H9 (cell line): ENCODE measurements at regions not wholly inside any gene's neighbourhood (a gene's known extent, or its start where the extent isn't known, plus 50 kb on each side); places are given as distances from the start of the nearest gene placed in this dataset.

Experiments used
- DNase-seq: peaks from one replicate; pipeline ENCODE4 v3.0.0-alpha.2; 2017
- H2AFZ ChIP-seq: one replicate; pipeline ENCODE4 v1.6.1; 2013; ENCODE audit warnings: mild to moderate bottlenecking, low read length, control low read depth, moderate library complexity
- H2AK5ac ChIP-seq: 2 replicates; pipeline ENCODE4 v1.6.1; 2013; ENCODE audit warnings: low read length, control low read depth, mixed read lengths; ENCODE audit not compliant: insufficient read length
- H2BK120ac ChIP-seq: one replicate; pipeline ENCODE4 v1.6.1; 2013; ENCODE audit warnings: low read depth, mild to moderate bottlenecking, low read length, control low read depth, inconsistent platforms; ENCODE audit not compliant: poor library complexity, severe bottlenecking
- H2BK12ac ChIP-seq: 2 replicates; pipeline ENCODE4 v1.6.1; 2013; ENCODE audit warnings: low read length, control low read depth, mixed read lengths, low read depth; ENCODE audit not compliant: insufficient read length
- H2BK15ac ChIP-seq: 2 replicates; pipeline ENCODE4 v1.6.1; 2013; ENCODE audit warnings: low read depth, low read length, control low read depth
- H2BK20ac ChIP-seq: one replicate; pipeline ENCODE4 v1.6.1; 2013; ENCODE audit warnings: low read depth, mild to moderate bottlenecking, low read length, control low read depth, inconsistent platforms; ENCODE audit not compliant: poor library complexity, severe bottlenecking
- H2BK5ac ChIP-seq: 2 replicates; pipeline ENCODE4 v1.6.1; 2013; ENCODE audit warnings: low read length, control low read depth, mixed read lengths; ENCODE audit not compliant: insufficient read length
- H3K14ac ChIP-seq: 2 replicates; pipeline ENCODE4 v1.6.1; 2013; ENCODE audit warnings: low read length, control low read depth; ENCODE audit not compliant: insufficient read depth
- H3K18ac ChIP-seq: 2 replicates; pipeline ENCODE4 v1.6.1; 2013; ENCODE audit warnings: low read depth, mild to moderate bottlenecking, mixed read lengths, low read length, control low read depth; ENCODE audit not compliant: insufficient read length
- H3K23ac ChIP-seq: 2 replicates; pipeline ENCODE4 v1.6.1; 2013; ENCODE audit warnings: low read length, control low read depth, mixed read lengths, low read depth; ENCODE audit not compliant: insufficient read length
- H3K23me2 ChIP-seq: 2 replicates; pipeline ENCODE4 v1.6.1; 2013; ENCODE audit warnings: low read depth, mild to moderate bottlenecking, mixed read lengths, low read length, control low read depth; ENCODE audit not compliant: insufficient read length, poor library complexity, severe bottlenecking
- H3K27ac ChIP-seq: 2 replicates; pipeline ENCODE4 v1.5.1; 2013; ENCODE audit warnings: low read length, control low read depth, mixed read lengths, low read depth; ENCODE audit not compliant: insufficient read length
- H3K27me3 ChIP-seq: 2 replicates; pipeline ENCODE4 v1.6.1; 2013; ENCODE audit warnings: low read length, control low read depth, inconsistent platforms; ENCODE audit not compliant: insufficient read depth
- H3K4ac ChIP-seq: 2 replicates; pipeline ENCODE4 v1.6.1; 2013; ENCODE audit warnings: low read depth, mild to moderate bottlenecking, control low read depth, inconsistent platforms, low read length, moderate library complexity
- H3K4me1 ChIP-seq: 2 replicates; pipeline ENCODE4 v1.6.1; 2013; ENCODE audit warnings: low read length, control low read depth, inconsistent platforms; ENCODE audit not compliant: insufficient read depth
- H3K4me2 ChIP-seq: 2 replicates; pipeline ENCODE4 v1.6.1; 2013; ENCODE audit warnings: low read length, control low read depth, mixed read lengths; ENCODE audit not compliant: insufficient read length, insufficient read depth
- H3K56ac ChIP-seq: 2 replicates; pipeline ENCODE4 v1.6.1; 2013; ENCODE audit warnings: low read depth, mild to moderate bottlenecking, mixed read lengths, low read length, control low read depth; ENCODE audit not compliant: insufficient read length
- H3K79me1 ChIP-seq: 2 replicates; pipeline ENCODE4 v1.6.1; 2013; ENCODE audit warnings: low read depth, mild to moderate bottlenecking, moderate library complexity, low read length, control low read depth, inconsistent platforms; ENCODE audit not compliant: insufficient read depth, poor library complexity, severe bottlenecking
- H3K79me2 ChIP-seq: 2 replicates; pipeline ENCODE4 v1.6.1; 2013; ENCODE audit warnings: low read length, control low read depth, inconsistent platforms; ENCODE audit not compliant: insufficient read depth
- H3K9ac ChIP-seq: 2 replicates; pipeline ENCODE4 v1.6.1; 2013; ENCODE audit warnings: low read length, control low read depth, mixed read lengths; ENCODE audit not compliant: insufficient read length; ENCODE audit errors: extremely low read depth
- H3K9me3 ChIP-seq: one replicate; pipeline ENCODE4 v1.6.1; 2013; ENCODE audit warnings: low read depth, low read length, inconsistent platforms; ENCODE audit not compliant: control insufficient read depth
- H3T11ph ChIP-seq: one replicate; pipeline ENCODE4 v1.6.1; 2013; ENCODE audit warnings: mild to moderate bottlenecking, low read length, control low read depth, inconsistent platforms
- H4K20me1 ChIP-seq: one replicate; pipeline ENCODE4 v1.6.1; 2013; ENCODE audit not compliant: control insufficient read depth, insufficient read length, insufficient read depth
- H4K5ac ChIP-seq: 2 replicates; pipeline ENCODE4 v1.6.1; 2013; ENCODE audit warnings: low read depth, mild to moderate bottlenecking, mixed read lengths, low read length, control low read depth; ENCODE audit not compliant: insufficient read length
- H4K8ac ChIP-seq: replicated peaks from 2 replicates; pipeline ENCODE4 v1.6.1; 2013; ENCODE audit warnings: low read length, control low read depth, mixed read lengths, low read depth; ENCODE audit not compliant: insufficient read length
- H4K91ac ChIP-seq: 2 replicates; pipeline ENCODE4 v1.6.1; 2013; ENCODE audit warnings: low read depth, mild to moderate bottlenecking, moderate library complexity, mixed read lengths, low read length, control low read depth; ENCODE audit not compliant: insufficient read length
- H3K27ac Mint-ChIP-seq, 3 experiments: 2 replicates in 2 of 3; 3 replicates in 1 of 3; pipeline ENCODE4 v1.8.0; 2020 to 2021; ENCODE audit warnings: mixed read lengths in 3 of 3, mild to moderate bottlenecking in 1 of 3, moderate library complexity in 1 of 3
- H3K27me3 Mint-ChIP-seq: 2 replicates; pipeline ENCODE4 v1.8.0; 2021; ENCODE audit warnings: low read depth, mild to moderate bottlenecking, moderate library complexity, mixed read lengths
- H3K36me3 Mint-ChIP-seq, 3 experiments: 2 replicates in 2 of 3; 3 replicates in 1 of 3; pipeline ENCODE4 v1.8.0; 2020 to 2021; ENCODE audit warnings: low read depth in 3 of 3, mixed read lengths in 3 of 3; ENCODE audit not compliant: insufficient read depth in 1 of 3
- H3K4me1 Mint-ChIP-seq, 2 experiments: 2 replicates each; pipeline ENCODE4 v1.8.0; 2020; ENCODE audit warnings: mixed read lengths in 2 of 2
- H3K4me3 Mint-ChIP-seq, 2 experiments: 2 replicates in 1 of 2; 3 replicates in 1 of 2; pipeline ENCODE4 v1.8.0; 2020 to 2021; ENCODE audit warnings: mild to moderate bottlenecking in 2 of 2, mixed read lengths in 2 of 2, moderate library complexity in 1 of 2
- H3K9me3 Mint-ChIP-seq, 2 experiments: 2 replicates in 1 of 2; 3 replicates in 1 of 2; pipeline ENCODE4 v1.8.0; 2020; ENCODE audit warnings: mild to moderate bottlenecking in 2 of 2, mixed read lengths in 2 of 2, moderate library complexity in 1 of 2
- WGBS: extraction: QIAGEN DNeasy Blood & Tissue Kit; methylation state at CpG from one replicate; pipeline ENCODE4 v1.1.7; 2013; ENCODE audit warnings: missing lambda C conversion rate, low lambda C conversion rate, mixed read lengths; ENCODE audit not compliant: insufficient read length; ENCODE audit errors: extremely low coverage; 5-methylcytosine and 5-hydroxymethylcytosine counted together
- TF ChIP-seq, protein P1 (sequence below): fragments of 200-600 bp; sonication (generic); conservative IDR thresholded peaks from 3 replicates; pipeline ENCODE4 v1.8.0; 2021; ENCODE audit warnings: antibody characterized with exemption, mild to moderate bottlenecking

GRCh38 chr9:102841376-102841775 lies 153.8 kb upstream of the CYLC2 start:
- TF ChIP-seq, protein P1, sequence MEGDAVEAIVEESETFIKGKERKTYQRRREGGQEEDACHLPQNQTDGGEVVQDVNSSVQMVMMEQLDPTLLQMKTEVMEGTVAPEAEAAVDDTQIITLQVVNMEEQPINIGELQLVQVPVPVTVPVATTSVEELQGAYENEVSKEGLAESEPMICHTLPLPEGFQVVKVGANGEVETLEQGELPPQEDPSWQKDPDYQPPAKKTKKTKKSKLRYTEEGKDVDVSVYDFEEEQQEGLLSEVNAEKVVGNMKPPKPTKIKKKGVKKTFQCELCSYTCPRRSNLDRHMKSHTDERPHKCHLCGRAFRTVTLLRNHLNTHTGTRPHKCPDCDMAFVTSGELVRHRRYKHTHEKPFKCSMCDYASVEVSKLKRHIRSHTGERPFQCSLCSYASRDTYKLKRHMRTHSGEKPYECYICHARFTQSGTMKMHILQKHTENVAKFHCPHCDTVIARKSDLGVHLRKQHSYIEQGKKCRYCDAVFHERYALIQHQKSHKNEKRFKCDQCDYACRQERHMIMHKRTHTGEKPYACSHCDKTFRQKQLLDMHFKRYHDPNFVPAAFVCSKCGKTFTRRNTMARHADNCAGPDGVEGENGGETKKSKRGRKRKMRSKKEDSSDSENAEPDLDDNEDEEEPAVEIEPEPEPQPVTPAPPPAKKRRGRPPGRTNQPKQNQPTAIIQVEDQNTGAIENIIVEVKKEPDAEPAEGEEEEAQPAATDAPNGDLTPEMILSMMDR, result no peak
- Mint-ChIP-seq H3K4me3 (no peak overlapping the region), H3K4me1 (no peaks in the 10 kb centered on the region), H3K36me3 (no peaks in the 10 kb centered on the region), H3K27me3 (no peaks in the 10 kb centered on the region), H3K9me3 (no peaks in the 10 kb centered on the region), H3K27ac (no peak overlapping the region)
- Histone ChIP-seq H3K14ac (no peak overlapping the region), H2AFZ (no peak overlapping the region), H3K56ac (no peak overlapping the region), H3K79me2 (no peaks in the 10 kb centered on the region), H2BK12ac (no peak overlapping the region), H2BK5ac (no peak overlapping the region), H3K27me3 (no peaks in the 10 kb centered on the region), H3K9me3 (no peaks in the 10 kb centered on the region), H4K20me1 (no peaks in the 10 kb centered on the region), H4K8ac (no peak overlapping the region), H3K4me2 (no peak overlapping the region), H2BK20ac (no peak overlapping the region), H4K91ac (no peak overlapping the region), H2AK5ac (no peak overlapping the region), H3K23me2 (no peaks in the 10 kb centered on the region), H3K9ac (no peak overlapping the region), H3K23ac (no peak overlapping the region), H4K5ac (no peak overlapping the region), H3K18ac (no peak overlapping the region), H2BK120ac (no peak overlapping the region), H3K79me1 (no peaks in the 10 kb centered on the region), H2BK15ac (no peak overlapping the region), H3K4me1 (no peaks in the 10 kb centered on the region), H3K4ac (no peak overlapping the region), H3K27ac (no peak overlapping the region), H3T11ph (no peak overlapping the region)
- WGBS, result no CpG with 5 or more reads among the region's 2 CpGs
- DNase-seq, result no peak
